Activated B cell treated with CpG ODN at 0.5 μM for 24 hours (primary cell): ENCODE measurements at regions not wholly inside any gene's neighbourhood (a gene's known extent, or its start where the extent isn't known, plus 50 kb on each side); places are given as distances from the start of the nearest gene placed in this dataset.

Experiments
- ATAC-seq: fragments of 200-7000 bp; cut with Tn5 transposase; one replicate; pipeline ENCODE4 v1.10.0; 2021; ENCODE audit warnings: low read depth, mild to moderate bottlenecking, moderate library complexity
- CTCF ChIA-PET: fragments of 350-600 bp; sonication (Branson Sonifier 250); formaldehyde crosslinking; loops from one replicate; lab custom pipeline; 2021; ENCODE audit warnings: antibody characterized with exemption; lab: Charles Lee
- POLR2A ChIA-PET: fragments of 350-600 bp; sonication (Branson Sonifier 250); formaldehyde crosslinking; loops from one replicate; lab custom pipeline; 2021; ENCODE audit warnings: antibody characterized with exemption; lab: Charles Lee
- DNase-seq: peaks from one replicate; pipeline ENCODE4 v3.0.0; 2022
- H3K27ac Mint-ChIP-seq: one replicate; pipeline ENCODE4 v1.8.0; 2020; ENCODE audit warnings: mixed read lengths
- H3K27me3 Mint-ChIP-seq: one replicate; pipeline ENCODE4 v1.8.0; 2021; ENCODE audit warnings: mixed read lengths
- H3K36me3 Mint-ChIP-seq: one replicate; pipeline ENCODE4 v1.8.0; 2021; ENCODE audit warnings: low read depth, mixed read lengths
- H3K4me1 Mint-ChIP-seq: one replicate; pipeline ENCODE4 v1.8.0; 2021; ENCODE audit warnings: mixed read lengths
- H3K4me3 Mint-ChIP-seq: one replicate; pipeline ENCODE4 v1.8.0; 2020; ENCODE audit warnings: mild to moderate bottlenecking, mixed read lengths
- H3K9me3 Mint-ChIP-seq: one replicate; pipeline ENCODE4 v1.8.0; 2020; ENCODE audit warnings: mixed read lengths
- intact Hi-C: fragments of 100-400 bp; cut with micrococcal nuclease; formaldehyde crosslinking; loops from one replicate; pipeline ENCODE4 v1.15.1; 2024
- TF ChIP-seq, protein P1 (sequence below): fragments of 200-600 bp; IDR thresholded peaks from one replicate; pipeline ENCODE4 v1.8.0; 2022; ENCODE audit warnings: antibody characterized with exemption, mild to moderate bottlenecking

DNA sequence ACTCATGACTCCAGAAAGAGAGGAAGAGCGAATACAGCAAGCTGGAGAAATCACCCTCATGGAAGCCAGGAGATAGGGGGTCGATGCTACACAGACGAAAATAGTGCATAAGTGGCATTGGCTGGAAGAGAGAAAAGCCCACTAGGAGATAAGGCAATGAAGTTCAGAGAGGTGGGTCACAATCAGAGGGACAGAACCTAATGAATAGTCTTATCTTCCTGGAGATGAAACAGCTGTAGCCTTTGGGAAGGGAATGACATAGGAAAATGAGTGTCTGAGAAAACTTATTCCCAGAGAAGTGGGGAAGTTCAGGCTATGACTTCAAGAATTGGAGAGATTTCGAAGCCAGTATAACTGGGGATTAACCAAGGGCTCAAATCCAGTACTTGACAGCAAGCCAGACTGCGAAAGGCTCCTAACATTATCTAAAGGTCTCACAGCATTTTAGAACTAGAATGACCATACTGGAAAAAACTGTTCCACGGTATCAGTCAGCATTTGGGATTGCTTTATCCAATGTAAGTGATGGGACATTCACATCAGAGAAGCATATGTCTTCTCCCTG lies 211.1 kb downstream of the ZNF365 start:
- intact Hi-C loops: no loop called here
- no peaks in the 10 kb centered on the region for H3K27me3 Mint-ChIP-seq

DNA sequence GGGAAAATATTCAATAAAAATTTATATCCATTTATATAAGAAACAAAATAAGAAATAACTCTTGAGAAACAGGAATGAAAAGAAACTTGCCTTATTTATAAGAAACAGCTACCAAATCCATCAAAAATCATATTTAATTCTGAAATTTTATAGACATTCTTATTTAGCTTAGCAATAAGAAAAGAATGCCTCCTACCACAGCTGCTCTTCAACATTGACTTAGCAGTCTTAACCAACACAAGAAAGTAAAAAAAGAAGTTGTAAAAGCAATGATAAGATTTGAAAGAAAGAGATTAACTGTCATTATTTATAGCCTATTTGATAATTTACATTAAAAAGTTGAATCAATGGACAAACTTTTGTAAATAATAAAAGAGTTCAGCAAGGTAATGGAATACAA lies 212.8 kb downstream of the ZNF365 start:
- POLR2A ChIA-PET: interaction anchor here (1.3 kb wide), 1 partner anchor 60 kb away, joined by 3 read pairs; no protein-coding TSS in a partner anchor
- intact Hi-C loops: no loop called here
- Mint-ChIP-seq H3K27ac (no peak overlapping the region), H3K9me3 (peaks cover 5% of the 10 kb centered on the region), H3K4me3 (no peak overlapping the region), H3K4me1 (peaks cover 8% of the 10 kb centered on the region), H3K36me3 (no peaks in the 10 kb centered on the region), H3K27me3 (no peaks in the 10 kb centered on the region)
- TF ChIP-seq, protein P1, sequence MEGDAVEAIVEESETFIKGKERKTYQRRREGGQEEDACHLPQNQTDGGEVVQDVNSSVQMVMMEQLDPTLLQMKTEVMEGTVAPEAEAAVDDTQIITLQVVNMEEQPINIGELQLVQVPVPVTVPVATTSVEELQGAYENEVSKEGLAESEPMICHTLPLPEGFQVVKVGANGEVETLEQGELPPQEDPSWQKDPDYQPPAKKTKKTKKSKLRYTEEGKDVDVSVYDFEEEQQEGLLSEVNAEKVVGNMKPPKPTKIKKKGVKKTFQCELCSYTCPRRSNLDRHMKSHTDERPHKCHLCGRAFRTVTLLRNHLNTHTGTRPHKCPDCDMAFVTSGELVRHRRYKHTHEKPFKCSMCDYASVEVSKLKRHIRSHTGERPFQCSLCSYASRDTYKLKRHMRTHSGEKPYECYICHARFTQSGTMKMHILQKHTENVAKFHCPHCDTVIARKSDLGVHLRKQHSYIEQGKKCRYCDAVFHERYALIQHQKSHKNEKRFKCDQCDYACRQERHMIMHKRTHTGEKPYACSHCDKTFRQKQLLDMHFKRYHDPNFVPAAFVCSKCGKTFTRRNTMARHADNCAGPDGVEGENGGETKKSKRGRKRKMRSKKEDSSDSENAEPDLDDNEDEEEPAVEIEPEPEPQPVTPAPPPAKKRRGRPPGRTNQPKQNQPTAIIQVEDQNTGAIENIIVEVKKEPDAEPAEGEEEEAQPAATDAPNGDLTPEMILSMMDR: no peak
- ATAC-seq: no peak
- CTCF ChIA-PET: interaction anchor here (0.9 to 1.6 kb wide), 3 partner anchors 24 to 572 kb away, joined by 3 to 6 read pairs (median 4); no protein-coding TSS in a partner anchor
- no peak for DNase-seq

More for the DNA sequence above, 211.1 kb downstream of the ZNF365 start:
- TF ChIP-seq, protein P1: no peak
- Mint-ChIP-seq H3K36me3 (no peaks in the 10 kb centered on the region), H3K9me3 (peaks cover 5% of the 10 kb centered on the region), H3K27ac (no peak overlapping the region), H3K4me3 (no peak overlapping the region), H3K4me1 (peaks cover 7% of the 10 kb centered on the region)
- DNase-seq (no peak), ATAC-seq (no peak)
- CTCF ChIA-PET: interaction anchor here (1.5 kb wide), 1 partner anchor 148 kb away, joined by 6 read pairs; no protein-coding TSS in a partner anchor
- POLR2A ChIA-PET: no interaction called here

DNA sequence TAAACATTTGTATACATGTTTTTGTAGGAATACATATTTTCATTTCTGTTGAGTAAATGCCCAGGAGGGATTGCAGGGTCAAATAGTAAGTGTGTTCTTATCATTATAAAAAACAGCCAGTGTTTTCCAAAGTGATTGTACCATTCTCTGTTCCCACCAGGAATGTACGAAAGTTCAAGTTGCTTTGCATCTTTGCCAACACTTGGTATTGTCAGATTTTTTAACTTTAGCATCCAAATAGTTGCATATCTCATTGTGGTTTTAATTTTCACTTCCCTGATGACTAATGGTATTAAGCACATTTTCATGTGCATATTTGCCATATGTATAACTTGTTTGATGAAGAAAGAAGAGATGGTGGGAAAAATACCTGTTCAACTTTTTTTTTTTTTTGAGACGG lies 213.9 kb downstream of the ZNF365 start:
- peaks cover 7% of the 10 kb centered on the region for H3K9me3 Mint-ChIP-seq
- intact Hi-C loops: no loop called here
- no peak overlapping the region for H3K27ac Mint-ChIP-seq
- TF ChIP-seq, protein P1: no peak
- H3K4me3 Mint-ChIP-seq: no peak overlapping the region
- H3K4me1 Mint-ChIP-seq: peaks cover 13% of the 10 kb centered on the region
- H3K27me3 Mint-ChIP-seq: no peaks in the 10 kb centered on the region
- H3K36me3 Mint-ChIP-seq: no peaks in the 10 kb centered on the region
- DNase-seq: no peak
- ChIA-PET CTCF (interaction anchor here (0.9 kb wide), 1 partner anchor 23 kb away, joined by 3 read pairs; no protein-coding TSS in a partner anchor), POLR2A (no interaction called here)
- no peak for ATAC-seq

DNA sequence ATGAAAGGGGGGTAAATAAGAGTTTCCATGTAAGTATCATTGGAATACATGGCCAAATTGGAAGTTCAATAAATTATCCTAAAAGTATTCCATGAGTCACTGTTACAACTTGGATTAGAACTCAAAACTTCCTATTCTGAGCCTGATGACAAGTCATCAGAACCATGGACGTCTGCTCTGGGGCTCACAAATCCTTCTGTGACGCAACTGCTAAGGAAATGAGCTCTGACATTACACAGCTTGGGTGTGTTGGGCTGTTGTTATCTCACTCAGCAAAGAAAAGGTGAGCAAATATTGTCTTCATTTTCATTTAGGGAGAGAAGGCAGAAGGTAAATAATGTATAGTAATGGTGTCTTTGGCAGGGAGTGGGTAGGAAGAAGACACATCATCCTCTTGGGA lies 214.8 kb upstream of the ADO start:
- ChIA-PET POLR2A (interaction anchor here (0.6 kb wide), 1 partner anchor 225 kb away, joined by 3 read pairs; no protein-coding TSS in a partner anchor), CTCF (interaction anchor here (1.6 to 1.7 kb wide), 2 partner anchors 21 to 494 kb away, joined by 5 read pairs; no protein-coding TSS in a partner anchor)
- ATAC-seq (no peak), DNase-seq (no peak)
- H3K4me1 Mint-ChIP-seq: peaks cover 16% of the 10 kb centered on the region
- H3K36me3 Mint-ChIP-seq: no peaks in the 10 kb centered on the region
- H3K4me3 Mint-ChIP-seq: no peak overlapping the region
- no peaks in the 10 kb centered on the region for H3K27me3 Mint-ChIP-seq
- intact Hi-C loops: loop anchor here (5.0 to 10.0 kb wide), 2 partner anchors 62 to 1135 kb away; no protein-coding TSS in a partner anchor
- TF ChIP-seq, protein P1: no peak
- no peak overlapping the region for H3K27ac Mint-ChIP-seq
- H3K9me3 Mint-ChIP-seq: peaks cover 7% of the 10 kb centered on the region

DNA sequence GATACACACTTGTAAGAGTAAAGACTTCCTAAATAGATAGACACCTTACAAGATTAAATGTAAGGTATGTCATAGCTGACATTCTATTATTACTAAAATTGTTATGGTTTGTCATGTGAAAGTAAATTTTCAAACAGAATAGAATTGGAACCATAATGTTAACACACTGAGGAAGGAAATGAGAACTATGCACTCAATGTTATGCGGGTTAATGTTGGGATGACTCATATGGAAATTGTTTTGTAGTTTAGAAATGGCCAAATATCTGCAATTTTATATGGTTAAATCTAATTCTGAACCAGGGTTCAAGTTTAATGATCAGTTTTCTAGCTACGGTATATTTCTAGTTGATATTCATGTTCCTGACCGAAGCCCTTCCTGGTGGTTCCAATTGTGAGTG lies 214.2 kb upstream of the ADO start:
- intact Hi-C loops: loop anchor here (5.0 to 10.0 kb wide), 2 partner anchors 63 to 1134 kb away; no protein-coding TSS in a partner anchor
- ChIA-PET CTCF (interaction anchor here (1.2 to 1.7 kb wide), 5 partner anchors 21 to 494 kb away, joined by 3 to 6 read pairs (median 5); no protein-coding TSS in a partner anchor), POLR2A (no interaction called here)
- H3K9me3 Mint-ChIP-seq: peaks cover 7% of the 10 kb centered on the region
- ATAC-seq (no peak), DNase-seq (no peak)
- no peaks in the 10 kb centered on the region for H3K36me3 Mint-ChIP-seq
- no peak overlapping the region for H3K4me3 Mint-ChIP-seq
- peaks cover 16% of the 10 kb centered on the region for H3K4me1 Mint-ChIP-seq
- TF ChIP-seq, protein P1: no peak
- H3K27ac Mint-ChIP-seq: no peak overlapping the region
- no peaks in the 10 kb centered on the region for H3K27me3 Mint-ChIP-seq
